Esophagus squamous epithelium (tissue), 4 donors: ENCODE measurements at regions not wholly inside any gene's neighbourhood (a gene's known extent, or its start where the extent isn't known, plus 50 kb on each side); places are given as distances from the start of the nearest gene placed in this dataset.

Source experiments
- POLR2A ChIP-seq, 4 donors: fragments of 450-650 bp; IDR thresholded peaks; one replicate each; pipeline ENCODE4 v1.6.1; 2017; ENCODE audit warnings: antibody characterized with exemption in 4 of 4, mild to moderate bottlenecking in 4 of 4, moderate library complexity in 3 of 4
- TF ChIP-seq, protein P1 (sequence below), 6 experiments: fragments of 450-650 bp in 4 of 6; fragments of 200-600 bp in 2 of 6; sonication (generic) in 2 of 6; IDR thresholded peaks; one replicate each; pipeline ENCODE4 v1.5.1; 2016 to 2019; ENCODE audit warnings: antibody characterized with exemption in 6 of 6, mild to moderate bottlenecking in 4 of 6, moderate library complexity in 4 of 6

DNA sequence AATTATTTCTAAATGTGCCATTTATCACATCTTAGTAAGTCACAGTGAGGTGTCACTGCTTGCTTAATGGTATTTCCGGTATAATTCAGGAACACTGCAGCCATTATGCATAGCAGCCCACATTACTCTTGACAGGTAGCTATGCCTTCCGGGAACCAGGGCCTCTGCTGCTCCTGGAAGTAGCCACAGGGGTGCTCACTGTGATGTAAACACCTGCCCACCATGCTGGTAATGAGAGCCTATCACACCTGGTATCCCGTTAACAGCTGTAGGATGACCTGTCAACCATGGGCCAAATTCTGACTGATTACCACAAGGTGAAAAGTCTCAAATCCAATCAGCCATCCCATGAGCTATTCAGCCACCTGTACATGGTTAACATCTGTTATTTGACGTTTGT lies 647.0 kb upstream of the NXPH2 start:
- TF ChIP-seq, protein P1, sequence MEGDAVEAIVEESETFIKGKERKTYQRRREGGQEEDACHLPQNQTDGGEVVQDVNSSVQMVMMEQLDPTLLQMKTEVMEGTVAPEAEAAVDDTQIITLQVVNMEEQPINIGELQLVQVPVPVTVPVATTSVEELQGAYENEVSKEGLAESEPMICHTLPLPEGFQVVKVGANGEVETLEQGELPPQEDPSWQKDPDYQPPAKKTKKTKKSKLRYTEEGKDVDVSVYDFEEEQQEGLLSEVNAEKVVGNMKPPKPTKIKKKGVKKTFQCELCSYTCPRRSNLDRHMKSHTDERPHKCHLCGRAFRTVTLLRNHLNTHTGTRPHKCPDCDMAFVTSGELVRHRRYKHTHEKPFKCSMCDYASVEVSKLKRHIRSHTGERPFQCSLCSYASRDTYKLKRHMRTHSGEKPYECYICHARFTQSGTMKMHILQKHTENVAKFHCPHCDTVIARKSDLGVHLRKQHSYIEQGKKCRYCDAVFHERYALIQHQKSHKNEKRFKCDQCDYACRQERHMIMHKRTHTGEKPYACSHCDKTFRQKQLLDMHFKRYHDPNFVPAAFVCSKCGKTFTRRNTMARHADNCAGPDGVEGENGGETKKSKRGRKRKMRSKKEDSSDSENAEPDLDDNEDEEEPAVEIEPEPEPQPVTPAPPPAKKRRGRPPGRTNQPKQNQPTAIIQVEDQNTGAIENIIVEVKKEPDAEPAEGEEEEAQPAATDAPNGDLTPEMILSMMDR (IDR thresholded peaks at IDR 0.05), result no peak
- TF ChIP-seq POLR2A (IDR thresholded peaks at IDR 0.05), result no peak
